ENCODE measurements at regions not wholly inside any gene's neighbourhood (a gene's known extent, or its start where the extent isn't known, plus 50 kb on each side); places are given as distances from the start of the nearest gene placed in this dataset.

DNA sequence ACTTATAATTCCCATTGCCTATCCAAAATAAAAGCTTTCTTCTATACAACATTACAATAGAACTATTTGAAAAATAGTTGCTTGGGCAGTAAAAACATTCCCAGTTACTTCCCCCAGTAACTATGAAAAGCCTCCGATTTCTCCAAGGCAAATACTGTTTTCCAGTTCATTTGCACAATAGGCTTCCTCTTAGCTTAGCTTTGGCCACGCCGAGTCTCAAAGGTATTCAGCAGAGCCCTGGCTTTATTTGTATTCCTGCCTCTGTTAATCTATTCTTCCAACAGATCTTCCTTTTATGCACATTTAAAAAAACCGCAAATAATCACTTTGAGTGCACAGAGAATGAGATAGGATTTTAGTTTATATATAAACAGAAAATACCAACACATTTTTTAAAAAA, 836.8 kb upstream of the VRK2 start:
- TF ChIP-seq, protein P1, sequence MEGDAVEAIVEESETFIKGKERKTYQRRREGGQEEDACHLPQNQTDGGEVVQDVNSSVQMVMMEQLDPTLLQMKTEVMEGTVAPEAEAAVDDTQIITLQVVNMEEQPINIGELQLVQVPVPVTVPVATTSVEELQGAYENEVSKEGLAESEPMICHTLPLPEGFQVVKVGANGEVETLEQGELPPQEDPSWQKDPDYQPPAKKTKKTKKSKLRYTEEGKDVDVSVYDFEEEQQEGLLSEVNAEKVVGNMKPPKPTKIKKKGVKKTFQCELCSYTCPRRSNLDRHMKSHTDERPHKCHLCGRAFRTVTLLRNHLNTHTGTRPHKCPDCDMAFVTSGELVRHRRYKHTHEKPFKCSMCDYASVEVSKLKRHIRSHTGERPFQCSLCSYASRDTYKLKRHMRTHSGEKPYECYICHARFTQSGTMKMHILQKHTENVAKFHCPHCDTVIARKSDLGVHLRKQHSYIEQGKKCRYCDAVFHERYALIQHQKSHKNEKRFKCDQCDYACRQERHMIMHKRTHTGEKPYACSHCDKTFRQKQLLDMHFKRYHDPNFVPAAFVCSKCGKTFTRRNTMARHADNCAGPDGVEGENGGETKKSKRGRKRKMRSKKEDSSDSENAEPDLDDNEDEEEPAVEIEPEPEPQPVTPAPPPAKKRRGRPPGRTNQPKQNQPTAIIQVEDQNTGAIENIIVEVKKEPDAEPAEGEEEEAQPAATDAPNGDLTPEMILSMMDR (conservative IDR thresholded peaks at IDR 0.05; ENCODE audit: low read length) = no peak
- TF ChIP-seq EZH2phosphoT487 (IDR thresholded peaks at IDR 0.05; ENCODE audit: borderline replicate concordance) = no peak
